ENCODE measurements at regions not wholly inside any gene's neighbourhood (a gene's known extent, or its start where the extent isn't known, plus 50 kb on each side); places are given as distances from the start of the nearest gene placed in this dataset.

DNA sequence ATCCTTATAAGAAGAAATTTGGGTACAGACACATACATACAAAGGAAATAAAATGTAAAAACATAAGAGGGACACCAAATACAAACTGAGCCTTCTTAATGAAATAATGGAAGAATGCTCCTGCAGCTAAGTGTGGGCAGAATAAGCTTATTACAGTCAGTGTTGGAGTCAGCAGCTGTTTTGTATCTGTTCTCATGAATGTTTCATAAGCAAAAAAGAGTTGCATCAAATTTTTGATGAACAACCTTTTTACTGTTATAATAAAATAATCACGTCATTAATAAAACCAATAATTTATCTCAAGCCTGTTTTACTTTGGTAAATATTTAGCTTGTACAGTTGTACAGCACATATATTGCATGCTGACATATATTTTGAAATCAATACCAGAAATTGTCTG is 545.6 kb downstream of the LRRC70 start:
- Histone ChIP-seq H3K4me3 (no peak overlapping the region), H3K27me3 (no peaks in the 10 kb centered on the region), H3K4me1 (no peaks in the 10 kb centered on the region), H3K9me3 (no peaks in the 10 kb centered on the region), H3K36me3 (no peaks in the 10 kb centered on the region), H3K27ac (no peak overlapping the region)
- TF ChIP-seq, protein P1, sequence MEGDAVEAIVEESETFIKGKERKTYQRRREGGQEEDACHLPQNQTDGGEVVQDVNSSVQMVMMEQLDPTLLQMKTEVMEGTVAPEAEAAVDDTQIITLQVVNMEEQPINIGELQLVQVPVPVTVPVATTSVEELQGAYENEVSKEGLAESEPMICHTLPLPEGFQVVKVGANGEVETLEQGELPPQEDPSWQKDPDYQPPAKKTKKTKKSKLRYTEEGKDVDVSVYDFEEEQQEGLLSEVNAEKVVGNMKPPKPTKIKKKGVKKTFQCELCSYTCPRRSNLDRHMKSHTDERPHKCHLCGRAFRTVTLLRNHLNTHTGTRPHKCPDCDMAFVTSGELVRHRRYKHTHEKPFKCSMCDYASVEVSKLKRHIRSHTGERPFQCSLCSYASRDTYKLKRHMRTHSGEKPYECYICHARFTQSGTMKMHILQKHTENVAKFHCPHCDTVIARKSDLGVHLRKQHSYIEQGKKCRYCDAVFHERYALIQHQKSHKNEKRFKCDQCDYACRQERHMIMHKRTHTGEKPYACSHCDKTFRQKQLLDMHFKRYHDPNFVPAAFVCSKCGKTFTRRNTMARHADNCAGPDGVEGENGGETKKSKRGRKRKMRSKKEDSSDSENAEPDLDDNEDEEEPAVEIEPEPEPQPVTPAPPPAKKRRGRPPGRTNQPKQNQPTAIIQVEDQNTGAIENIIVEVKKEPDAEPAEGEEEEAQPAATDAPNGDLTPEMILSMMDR (IDR thresholded peaks at IDR 0.05): no peak
- intact Hi-C loops (cut with DNase I): no loop called here
- DNase-seq (ENCODE audit: low spot score in 2 of 2): no peak

DNA sequence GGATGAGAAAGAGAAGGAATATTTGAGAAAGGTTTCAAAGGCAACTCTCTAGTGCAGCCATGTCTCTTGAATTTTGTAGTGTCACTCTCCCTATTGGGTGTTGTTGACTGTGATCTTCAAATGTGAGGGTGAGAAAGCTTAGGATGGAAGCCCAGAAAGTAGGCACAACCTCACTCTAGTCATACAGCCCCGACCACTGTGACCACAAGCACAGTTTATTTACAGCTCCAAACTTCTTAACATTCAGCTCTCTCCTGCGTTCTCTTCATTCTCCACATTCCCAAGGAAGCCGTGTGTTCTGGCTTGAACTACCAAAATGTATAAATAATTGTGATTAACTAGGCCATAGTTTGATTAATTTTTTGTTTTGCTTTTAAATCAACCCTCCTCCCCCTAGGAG is 542.9 kb downstream of the LRRC70 start:
- intact Hi-C loops (cut with DNase I): no loop called here
- H3K27me3 ChIP-seq: no peaks in the 10 kb centered on the region
- no peak overlapping the region for H3K4me3 ChIP-seq
- no peaks in the 10 kb centered on the region for H3K4me1 ChIP-seq
- TF ChIP-seq, protein P1 (IDR thresholded peaks at IDR 0.05): no peak
- no peaks in the 10 kb centered on the region for H3K36me3 ChIP-seq
- no peaks in the 10 kb centered on the region for H3K9me3 ChIP-seq
- no peak for DNase-seq (ENCODE audit: low spot score in 2 of 2)
- no peak overlapping the region for H3K27ac ChIP-seq

DNA sequence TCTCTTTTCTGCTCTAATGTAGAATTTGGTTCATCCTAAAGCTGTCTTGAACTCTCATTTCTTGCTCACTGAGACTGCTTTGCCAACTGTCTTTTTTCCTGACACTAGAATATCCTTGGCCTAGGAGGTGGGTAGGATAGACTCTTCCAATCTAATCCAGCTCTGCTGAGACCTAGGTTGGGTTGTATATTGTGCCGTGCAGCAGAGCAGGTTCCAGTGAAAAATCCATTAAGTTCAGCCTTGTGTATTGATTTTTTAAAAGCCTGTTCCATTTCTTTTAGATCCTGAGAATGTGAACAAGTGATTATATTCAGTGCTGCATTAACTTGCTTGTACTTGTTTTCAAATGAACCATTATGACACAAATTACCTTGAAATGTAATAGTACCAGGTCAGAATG is 539.6 kb downstream of the LRRC70 start:
- no peak for DNase-seq (ENCODE audit: low spot score in 2 of 2)
- intact Hi-C loops (cut with DNase I): no loop called here

DNA sequence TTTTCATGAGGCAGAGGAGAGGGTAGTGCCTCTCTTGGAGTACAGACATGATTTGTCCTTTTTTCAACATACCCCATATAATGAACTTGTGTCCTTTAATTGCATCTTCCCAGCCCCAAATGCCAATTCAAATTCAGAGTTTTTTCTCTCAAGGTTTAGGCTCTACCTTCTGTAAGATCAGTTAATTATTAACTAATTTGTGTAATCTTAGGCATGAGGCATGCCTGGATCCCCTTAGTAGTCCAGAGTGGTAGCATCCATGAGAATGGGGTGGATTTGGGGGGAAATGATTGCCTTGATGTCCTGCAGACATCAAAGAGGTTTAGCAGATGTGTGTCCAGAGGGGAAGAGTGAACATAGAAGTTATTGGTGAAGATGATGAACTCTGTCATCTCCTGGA is 533.3 kb downstream of the LRRC70 start:
- no peaks in the 10 kb centered on the region for H3K27me3 ChIP-seq
- DNase-seq (ENCODE audit: low spot score in 2 of 2): no peak
- H3K9me3 ChIP-seq: no peaks in the 10 kb centered on the region
- H3K36me3 ChIP-seq: no peaks in the 10 kb centered on the region
- H3K4me3 ChIP-seq: no peak overlapping the region
- no peaks in the 10 kb centered on the region for H3K4me1 ChIP-seq
- TF ChIP-seq, protein P1 (IDR thresholded peaks at IDR 0.05): no peak
- no peak overlapping the region for H3K27ac ChIP-seq
- intact Hi-C loops (cut with DNase I): no loop called here

More for the DNA sequence above, 539.6 kb downstream of the LRRC70 start:
- no peak overlapping the region for H3K27ac ChIP-seq
- no peak overlapping the region for H3K4me3 ChIP-seq
- H3K27me3 ChIP-seq: no peaks in the 10 kb centered on the region
- TF ChIP-seq, protein P1 (IDR thresholded peaks at IDR 0.05): no peak
- no peaks in the 10 kb centered on the region for H3K36me3 ChIP-seq
- H3K4me1 ChIP-seq: no peaks in the 10 kb centered on the region
- H3K9me3 ChIP-seq: no peaks in the 10 kb centered on the region

DNA sequence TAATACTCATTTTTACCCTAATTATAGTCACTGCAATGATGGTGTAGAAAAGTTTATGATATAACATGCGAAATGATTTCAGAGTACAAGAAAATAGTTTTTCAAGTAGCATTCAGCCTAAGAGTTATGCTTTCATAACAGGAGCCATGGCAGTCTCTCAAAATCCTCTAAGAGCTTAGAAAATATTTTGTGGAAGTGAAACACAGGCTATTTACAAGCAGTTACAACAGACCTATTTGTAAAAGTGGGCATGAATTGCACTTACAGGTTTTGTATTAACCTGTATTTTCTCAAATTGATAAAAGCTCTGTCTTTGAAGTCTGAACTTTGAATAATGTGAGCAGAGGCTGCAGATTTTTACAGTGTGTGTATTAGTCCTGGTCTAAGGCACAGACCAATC is 523.3 kb downstream of the LRRC70 start:
- Histone ChIP-seq H3K27ac (no peak overlapping the region), H3K27me3 (no peaks in the 10 kb centered on the region), H3K4me1 (no peaks in the 10 kb centered on the region), H3K9me3 (no peaks in the 10 kb centered on the region), H3K4me3 (no peak overlapping the region), H3K36me3 (no peaks in the 10 kb centered on the region)
- intact Hi-C loops (cut with DNase I): no loop called here
- no peak for DNase-seq (ENCODE audit: low spot score in 2 of 2)
- TF ChIP-seq, protein P1 (IDR thresholded peaks at IDR 0.05): no peak

DNA sequence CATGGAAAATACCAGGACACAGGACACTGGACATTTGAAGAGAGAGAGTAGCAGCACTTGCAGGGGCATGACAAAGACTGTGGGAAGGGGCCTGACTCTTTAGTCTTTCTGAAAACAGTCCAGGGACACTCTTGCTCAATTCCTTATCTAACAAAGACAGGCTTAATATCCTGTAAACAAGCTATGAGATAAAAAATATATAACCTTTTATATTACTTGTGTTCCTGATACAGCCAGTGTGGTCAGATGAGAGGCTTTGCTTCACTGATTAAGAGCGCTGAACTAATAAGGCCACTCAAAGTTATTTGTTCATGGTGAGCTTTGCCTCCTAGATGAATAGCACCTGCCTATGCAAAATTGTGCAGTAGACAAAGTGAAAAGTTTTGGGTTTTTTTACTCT is 518.7 kb downstream of the LRRC70 start:
- no peak for DNase-seq (ENCODE audit: low spot score in 2 of 2)
- Histone ChIP-seq H3K36me3 (no peaks in the 10 kb centered on the region), H3K4me3 (no peak overlapping the region), H3K4me1 (no peaks in the 10 kb centered on the region), H3K9me3 (no peaks in the 10 kb centered on the region), H3K27ac (no peak overlapping the region), H3K27me3 (no peaks in the 10 kb centered on the region)
- intact Hi-C loops (cut with DNase I): no loop called here
- TF ChIP-seq, protein P1 (IDR thresholded peaks at IDR 0.05): no peak

All from ascending aorta (tissue), 2 donors.